K562 (cell line): ENCODE measurements at regions not wholly inside any gene's neighbourhood (a gene's known extent, or its start where the extent isn't known, plus 50 kb on each side); places are given as distances from the start of the nearest gene placed in this dataset.

Source experiments
- ATAC-seq: fragments of 200-7000 bp; cut with Tn5 transposase; 3 replicates; pipeline ENCODE4 v1.9.1; 2020; ENCODE audit warnings: moderate library complexity
- BruUV-seq: library from RNA; stranded (reverse); fragments of 400-500 nt; replicated peaks from 2 replicates; lab custom pipeline; 2021; lab: Mats Ljungman, UMichigan
- CTCF ChIA-PET: fragments of 300-600 bp; formaldehyde crosslinking; extraction: SDS; loops from one replicate; lab custom pipeline; 2021; ENCODE audit warnings: low intra/inter-chr PET ratio; lab: Yijun Ruan, JAX
- POLR2A ChIA-PET: fragments of 300-600, 350-650 bp; sonication (Branson Sonifier 250); formaldehyde crosslinking; extraction: SDS; loops from one replicate; lab custom pipeline; 2021; ENCODE audit warnings: antibody characterized with exemption, inconsistent platforms; lab: Yijun Ruan, JAX
- DNase-seq, 4 experiments: peaks; one replicate each; pipeline versions ENCODE4 v3.0.0 to v3.0.0-alpha.2; 2011 to 2018; ENCODE audit warnings: low spot score in 3 of 4, mixed read lengths in 3 of 4; ENCODE audit errors: extremely low read depth in 1 of 4
- FAIRE-seq: peaks from 2 replicates; lab custom pipeline; 2011; peaks lifted over from hg19 to GRCh38; lab: Jason Lieb, UNC
- H2AFZ ChIP-seq: 2 replicates; pipeline ENCODE4 v1.6.0; 2011; ENCODE audit warnings: low read depth, low read length, control low read depth, inconsistent platforms
- H3K27ac ChIP-seq: fragments of 200-600 bp; 3 replicates; pipeline ENCODE4 v1.8.0; 2011; ENCODE audit warnings: low read depth, mild to moderate bottlenecking, control low read depth, inconsistent platforms, low read length, moderate library complexity, mixed read lengths; ENCODE audit errors: extremely low read depth
- H3K27me3 ChIP-seq, 2 experiments: fragments of 300-600 bp in 1 of 2; 2 replicates in 1 of 2; 3 replicates in 1 of 2; pipeline versions ENCODE4 v1.6.0 to v1.8.0; 2011; ENCODE audit warnings: inconsistent platforms in 2 of 2, low read length in 2 of 2, mild to moderate bottlenecking in 1 of 2, mixed read lengths in 1 of 2, moderate library complexity in 1 of 2; ENCODE audit not compliant: control insufficient read depth in 2 of 2, insufficient read depth in 2 of 2
- H3K36me3 ChIP-seq: fragments of 300-600 bp; 3 replicates; pipeline ENCODE4 v1.8.0; 2011; ENCODE audit warnings: mild to moderate bottlenecking, low read length, inconsistent platforms; ENCODE audit not compliant: control insufficient read depth, insufficient read depth
- H3K4me1 ChIP-seq, 2 experiments: fragments of 200-600 bp in 1 of 2; replicated peaks in 1 of 2; 2 replicates in 1 of 2; 3 replicates in 1 of 2; pipeline versions ENCODE4 v1.5.1 to v1.8.0; 2011; ENCODE audit warnings: inconsistent platforms in 2 of 2, low read length in 2 of 2, mild to moderate bottlenecking in 1 of 2, mixed read lengths in 1 of 2, moderate library complexity in 1 of 2; ENCODE audit not compliant: control insufficient read depth in 2 of 2, insufficient read depth in 2 of 2
- H3K4me2 ChIP-seq: 2 replicates; pipeline ENCODE4 v1.6.1; 2011; ENCODE audit warnings: low read length, control low read depth, inconsistent platforms, mixed read lengths; ENCODE audit not compliant: insufficient read depth
- H3K4me3 ChIP-seq: fragments of 200-600 bp; sonication (generic), shearing (Covaris generic); 2 replicates; pipeline ENCODE4 v1.5.1; 2016; ENCODE audit warnings: control low read depth, inconsistent platforms
- H3K79me2 ChIP-seq: fragments of 200-600 bp; 3 replicates; pipeline ENCODE4 v1.8.0; 2011; ENCODE audit warnings: low read length, inconsistent platforms; ENCODE audit not compliant: control insufficient read depth, insufficient read depth
- H3K9ac ChIP-seq, 2 experiments: 2 replicates each; pipeline versions ENCODE4 v1.6.0 to v1.6.1; 2011; ENCODE audit warnings: low read depth in 2 of 2, low read length in 2 of 2, control low read depth in 1 of 2, inconsistent platforms in 1 of 2, mild to moderate bottlenecking in 1 of 2, mixed read lengths in 1 of 2; ENCODE audit not compliant: insufficient read depth in 1 of 2
- H3K9me1 ChIP-seq: one replicate; pipeline ENCODE4 v1.6.0; 2011; ENCODE audit warnings: inconsistent platforms, mild to moderate bottlenecking, low read length, moderate library complexity; ENCODE audit not compliant: control insufficient read depth, insufficient read depth
- H3K9me3 ChIP-seq: replicated peaks from 2 replicates; pipeline ENCODE4 v1.5.1; 2011; ENCODE audit warnings: low read depth, low read length, inconsistent platforms; ENCODE audit not compliant: control insufficient read depth, insufficient read depth
- H4K20me1 ChIP-seq: replicated peaks from 2 replicates; pipeline ENCODE4 v1.6.1; 2011; ENCODE audit warnings: low read length, inconsistent platforms, mixed read lengths; ENCODE audit not compliant: control insufficient read depth, insufficient read depth
- CAMTA2 ChIP-seq: fragments of 250-450 bp; sonication (Bioruptor Pico); conservative IDR thresholded peaks from 2 replicates; pipeline ENCODE4 v1.5.1; 2022
- CCAR2 ChIP-seq: fragments of 200-400 bp; formaldehyde crosslinking; IDR thresholded peaks from 2 replicates; pipeline ENCODE4 v1.6.1; 2017; ENCODE audit warnings: mild to moderate bottlenecking, low read depth, low read length
- CEBPG ChIP-seq, 3 experiments: fragments of 200-800 bp in 1 of 3; sonication (Bioruptor generic) in 1 of 3; sonication (generic) in 1 of 3; formaldehyde crosslinking in 1 of 3; IDR thresholded peaks in 2 of 3; conservative IDR thresholded peaks in 1 of 3; 2 replicates each; pipeline versions ENCODE4 v1.6.1 to v1.8.0; 2016 to 2022; ENCODE audit warnings: missing compliant biosample characterization in 2 of 3, missing genetic modification characterization in 2 of 3, mild to moderate bottlenecking in 1 of 3, missing genetic modification reagents in 1 of 3
- CUX1 ChIP-seq: fragments of 200-800 bp; sonication (Bioruptor generic); IDR thresholded peaks from 2 replicates; pipeline ENCODE4 v1.6.1; 2016; ENCODE audit warnings: missing genetic modification characterization, missing compliant biosample characterization
- DACH1 ChIP-seq: fragments of 450-650 bp; IDR thresholded peaks from 2 replicates; pipeline ENCODE4 v1.6.1; 2018; ENCODE audit not compliant: partially characterized antibody
- DIDO1 ChIP-seq: fragments of 450-650 bp; IDR thresholded peaks from 2 replicates; pipeline ENCODE4 v1.6.1; 2016; ENCODE audit warnings: low read depth, missing biosample characterization, missing genetic modification characterization
- FOSL1 ChIP-seq: fragments of 200-800 bp; sonication (Bioruptor generic); conservative IDR thresholded peaks from 2 replicates; pipeline ENCODE4 v1.6.1; 2016; ENCODE audit warnings: missing genetic modification characterization, missing compliant biosample characterization
- HOMEZ ChIP-seq: fragments of 250-450 bp; sonication (Bioruptor Pico); IDR thresholded peaks from 2 replicates; pipeline ENCODE4 v1.4.0; 2020; ENCODE audit warnings: mild to moderate bottlenecking, moderate library complexity
- NCOR1 ChIP-seq: fragments of 450-650 bp; IDR thresholded peaks from 2 replicates; pipeline ENCODE4 v1.6.1; 2016; ENCODE audit warnings: mild to moderate bottlenecking, moderate library complexity
- POLR3G ChIP-seq: IDR thresholded peaks from 2 replicates; pipeline ENCODE4 v1.6.1; 2011; ENCODE audit not compliant: insufficient read length, insufficient replicate concordance; ENCODE audit errors: extremely low read depth
- PPARD ChIP-seq: fragments of 250-450 bp; sonication (Bioruptor Pico); IDR thresholded peaks from 2 replicates; pipeline ENCODE4 v1.8.0; 2022; ENCODE audit warnings: inconsistent platforms, mild to moderate bottlenecking, moderate library complexity
- SAFB ChIP-seq: fragments of 200-400 bp; formaldehyde crosslinking; IDR thresholded peaks from 2 replicates; pipeline ENCODE4 v1.6.1; 2017; ENCODE audit warnings: low read depth, low read length, borderline replicate concordance
- VEZF1 ChIP-seq: fragments of 200-800 bp; sonication (Bioruptor generic); IDR thresholded peaks from 2 replicates; pipeline ENCODE4 v1.6.1; 2017; ENCODE audit warnings: missing genetic modification characterization, missing compliant biosample characterization
- ZC3H8 ChIP-seq: fragments of 450-650 bp; IDR thresholded peaks from 2 replicates; pipeline ENCODE4 v1.6.1; 2017
- ZNF121 ChIP-seq: sonication (generic); formaldehyde crosslinking; conservative IDR thresholded peaks from 2 replicates; pipeline ENCODE4 v1.8.0; 2022; ENCODE audit warnings: missing genetic modification reagents
- ZNF324 ChIP-seq: fragments of 250-450 bp; sonication (Bioruptor Pico); IDR thresholded peaks from 2 replicates; pipeline ENCODE4 v1.4.0; 2020; ENCODE audit warnings: mild to moderate bottlenecking
- WGBS: fragments of 100-300 bp; shearing (Covaris generic); methylation state at CpG from one replicate; pipeline ENCODE4 v1.1.6; 2016; ENCODE audit warnings: low coverage, mixed read lengths; ENCODE audit not compliant: insufficient coverage; ENCODE audit errors: missing lambda C conversion rate; 5-methylcytosine and 5-hydroxymethylcytosine counted together
- in situ Hi-C: fragments of 300-500 bp; cut with MboI; formaldehyde crosslinking; loops from 4 replicates; pipeline ENCODE4 v1.15.0; 2018; ENCODE audit warnings: inconsistent platforms, mixed read lengths
- intact Hi-C: fragments of 100-400 bp; cut with micrococcal nuclease; formaldehyde crosslinking; loops from 2 replicates; pipeline ENCODE4 v1.14.2; 2022

GRCh38 chr4:187183826-187184225, 460.2 kb upstream of the FAT1 start:
- no peaks in the 10 kb centered on the region for H3K27me3 ChIP-seq
- no TSS peak for BruUV-seq
- ChIA-PET CTCF (no interaction called here), POLR2A (no interaction called here)
- DNase-seq (no peak), ATAC-seq (no peak), FAIRE-seq (no peak)
- TF ChIP-seq CUX1 (CRISPR knock-in tag) (no peak), POLR3G (no peak), ZC3H8 (no peak), CAMTA2 (no peak), HOMEZ (CRISPR knock-in tag) (no peak), ZNF121 (CRISPR knock-in tag) (no peak), CEBPG (CRISPR knock-in tag; IDR thresholded peaks at IDR 0.05) (no peak), CEBPG (tag; conservative IDR thresholded peaks at IDR 0.05 in 1 of 2, IDR thresholded peaks at IDR 0.05 in 1 of 2) (no peak), DACH1 (no peak), DIDO1 (tag) (no peak), VEZF1 (CRISPR knock-in tag) (no peak), NCOR1 (no peak), FOSL1 (tag) (no peak), ZNF324 (CRISPR knock-in tag) (no peak), CCAR2 (no peak), SAFB (no peak), PPARD (CRISPR knock-in tag) (no peak)
- in situ Hi-C loops (no loop called here), intact Hi-C loops (no loop called here)
- H3K4me1 ChIP-seq, result no peaks in the 10 kb centered on the region
- no peak overlapping the region for H3K4me3 ChIP-seq
- H3K36me3 ChIP-seq, result no peaks in the 10 kb centered on the region
- no peak overlapping the region for H3K27ac ChIP-seq
- no peaks in the 10 kb centered on the region for H4K20me1 ChIP-seq
- no peak overlapping the region for H2AFZ ChIP-seq
- H3K9ac ChIP-seq, result no peak overlapping the region
- 0% methylated on average over 2 of the region's 2 CpGs for WGBS
- no peaks in the 10 kb centered on the region for H3K79me2 ChIP-seq
- no peak overlapping the region for H3K4me2 ChIP-seq
- H3K9me1 ChIP-seq, result no peaks in the 10 kb centered on the region
- no peaks in the 10 kb centered on the region for H3K9me3 ChIP-seq
